ENCODE measurements at regions not wholly inside any gene's neighbourhood (a gene's known extent, or its start where the extent isn't known, plus 50 kb on each side); places are given as distances from the start of the nearest gene placed in this dataset.

DNA sequence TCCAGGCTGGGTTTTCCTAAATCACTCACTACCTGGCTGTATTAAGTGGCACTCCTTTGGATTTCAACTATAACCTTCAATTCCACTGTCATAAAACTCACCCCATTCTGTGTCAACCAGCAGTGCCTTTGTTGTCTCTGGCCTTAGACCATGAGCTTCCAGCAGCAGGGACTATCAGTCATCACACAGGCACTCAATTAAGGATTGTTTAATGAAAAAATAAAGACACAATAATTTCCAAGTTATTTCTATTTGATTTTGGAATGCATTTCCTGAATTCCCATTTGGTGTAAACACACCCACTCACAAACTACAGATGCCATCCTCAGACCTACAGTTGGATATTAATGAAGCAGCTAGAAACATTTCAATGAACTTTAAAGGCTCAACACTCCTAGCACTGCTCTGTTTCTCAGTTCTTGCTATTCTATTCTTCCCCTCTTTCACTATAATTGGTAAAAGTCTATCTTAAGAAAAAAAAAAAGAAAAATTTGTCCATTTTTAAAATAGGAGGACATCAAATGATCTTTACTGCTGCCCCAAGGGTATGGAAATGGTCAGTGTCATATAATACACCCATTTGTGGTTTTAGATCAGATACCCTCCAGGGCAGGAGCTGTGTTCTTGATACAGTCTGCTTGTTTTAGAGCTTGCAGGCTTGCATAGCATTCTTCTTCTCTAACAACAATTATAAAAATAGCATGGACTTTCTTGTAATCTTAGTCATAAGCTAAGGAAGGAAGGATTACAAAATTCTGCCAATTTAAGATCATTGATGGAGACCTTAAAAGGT lies 156.4 kb downstream of the PTGER3 start:
- DNase-seq (ENCODE audit: low spot score), result no peak

DNA sequence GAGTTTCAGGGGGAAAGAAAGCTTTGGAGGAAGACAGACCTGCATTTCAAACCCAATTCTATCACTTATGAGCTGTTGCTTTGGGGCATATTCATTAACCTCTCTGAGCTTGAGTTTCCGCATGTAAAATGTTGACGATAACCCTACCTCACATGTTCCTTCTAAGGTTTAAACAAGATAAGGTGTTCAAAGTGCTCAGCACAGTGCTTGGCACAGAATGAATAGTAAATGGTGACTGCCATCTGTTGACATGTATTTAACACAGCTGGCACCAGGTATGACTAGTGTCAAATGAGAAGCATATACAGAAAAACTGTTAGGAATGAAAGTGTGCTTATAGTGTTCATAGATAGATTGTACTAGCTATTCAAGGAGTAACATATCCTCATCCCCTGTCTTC lies 155.5 kb downstream of the PTGER3 start:
- DNase-seq (ENCODE audit: low spot score), result no peak

DNA sequence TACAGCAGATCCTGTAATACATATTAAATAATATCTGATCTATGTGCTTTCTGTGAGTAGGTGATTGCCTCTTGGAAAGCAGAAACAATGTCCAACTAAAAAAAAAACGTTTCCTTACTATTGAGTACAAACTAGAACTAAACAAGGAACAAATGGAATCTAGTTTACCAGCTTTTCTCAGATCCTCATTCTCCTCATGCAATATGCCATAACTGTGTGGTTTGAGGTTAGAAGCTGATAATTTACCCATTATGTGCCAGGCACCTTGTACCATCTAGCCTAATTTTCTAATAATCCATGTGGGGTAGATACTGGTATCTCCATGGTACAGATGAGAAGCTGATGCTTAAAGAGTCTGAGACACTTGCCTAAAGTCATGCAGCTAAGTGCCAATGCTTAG lies 154.7 kb downstream of the PTGER3 start:
- no peak for DNase-seq (ENCODE audit: low spot score)

DNA sequence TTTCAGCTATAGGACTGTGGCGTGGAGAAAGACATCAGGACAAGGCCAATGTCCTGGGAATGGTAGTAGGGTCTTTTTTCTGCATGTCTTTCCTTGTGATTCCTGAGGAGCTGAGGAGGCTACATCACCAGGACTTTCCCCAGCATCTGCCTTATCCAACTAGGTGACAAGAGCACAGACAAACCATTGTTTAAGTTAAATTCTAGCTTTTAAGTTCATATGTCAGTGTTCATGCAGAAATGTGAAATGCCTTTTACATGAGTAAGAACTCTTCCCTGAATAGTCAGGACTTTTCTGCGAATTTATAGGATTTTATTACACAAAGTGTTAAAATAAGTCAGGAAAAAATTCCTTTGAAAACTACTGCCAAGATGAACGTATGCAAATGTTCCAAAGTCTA lies 154.2 kb downstream of the PTGER3 start:
- DNase-seq (ENCODE audit: low spot score), result no peak

DNA sequence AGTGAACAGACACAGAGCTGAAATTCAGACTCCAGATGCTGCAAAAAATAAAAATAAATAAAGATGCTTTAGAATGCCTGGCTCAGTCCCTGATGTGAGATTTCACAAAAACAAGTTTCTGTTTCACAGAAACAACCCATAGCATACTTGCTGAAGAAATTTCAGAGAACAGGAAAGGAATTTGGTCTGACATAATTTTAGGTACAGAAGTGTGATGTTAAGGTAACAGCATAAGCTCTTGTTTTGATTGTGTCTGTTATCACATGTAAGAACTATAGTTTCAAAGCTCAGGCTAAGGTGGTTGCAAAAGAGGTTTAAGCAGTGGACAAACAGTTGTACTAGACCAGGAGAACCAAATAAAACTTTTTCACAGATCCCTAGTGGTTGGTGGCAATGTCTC lies 152.1 kb downstream of the PTGER3 start:
- no peak for DNase-seq (ENCODE audit: low spot score)

DNA sequence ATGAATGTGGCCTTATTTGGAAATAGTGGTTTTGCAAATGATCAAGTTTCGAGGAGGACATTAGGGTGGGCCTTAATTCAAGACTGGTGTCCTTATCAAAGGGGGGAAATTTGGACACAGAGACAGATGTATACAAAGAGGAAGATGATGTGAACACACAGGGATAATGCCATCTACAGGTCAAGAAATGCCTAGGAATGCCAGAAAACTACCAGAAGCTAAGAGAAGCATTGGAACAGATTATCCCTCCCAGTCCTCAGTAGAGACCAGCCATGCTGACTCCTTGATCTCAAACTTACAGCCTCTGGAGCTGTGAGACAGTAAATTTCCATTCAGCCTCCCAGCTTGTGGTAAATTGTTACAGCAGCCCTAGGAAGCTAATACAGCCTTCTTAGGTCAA lies 151.4 kb downstream of the PTGER3 start:
- DNase-seq (ENCODE audit: low spot score), result no peak

DNA sequence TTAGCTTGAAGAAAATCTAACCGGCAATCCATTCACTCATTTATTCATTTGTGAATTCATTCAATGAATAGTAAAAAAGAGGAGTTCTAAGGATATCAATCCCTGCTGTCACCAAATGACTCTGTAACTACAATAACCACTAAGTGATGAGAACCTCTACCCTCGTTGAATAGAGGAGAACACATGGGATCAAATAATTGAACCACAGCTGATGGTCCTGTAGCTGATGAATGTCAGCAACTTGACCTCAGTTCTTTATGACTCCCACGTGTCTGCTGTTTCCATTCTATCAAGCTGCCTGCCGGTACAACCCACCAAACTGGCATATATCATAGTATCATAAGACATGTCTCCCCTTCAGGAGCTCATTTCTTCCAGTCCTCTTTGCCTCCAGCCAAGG lies 150.3 kb downstream of the PTGER3 start:
- no peak for DNase-seq (ENCODE audit: low spot score)

DNA sequence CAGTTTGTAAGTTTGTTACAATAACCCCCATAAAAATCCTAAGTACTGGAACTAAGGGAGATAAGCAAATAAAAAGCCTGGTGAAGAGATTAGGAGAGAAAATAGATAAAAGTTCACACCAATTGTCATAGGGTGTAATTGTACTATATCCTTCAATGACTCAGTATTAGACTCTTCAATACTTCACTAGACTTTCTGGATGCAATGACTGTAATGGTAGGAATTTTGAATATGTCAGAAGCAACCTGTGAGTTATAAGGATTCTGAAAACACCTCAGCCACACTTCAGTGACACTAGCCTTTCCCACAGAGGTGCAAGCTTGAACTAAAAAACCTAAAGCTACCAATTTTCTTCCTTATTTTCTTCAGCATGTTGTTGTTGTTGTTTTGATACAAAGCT lies 147.9 kb downstream of the PTGER3 start:
- no peak for DNase-seq (ENCODE audit: low spot score)

DNA sequence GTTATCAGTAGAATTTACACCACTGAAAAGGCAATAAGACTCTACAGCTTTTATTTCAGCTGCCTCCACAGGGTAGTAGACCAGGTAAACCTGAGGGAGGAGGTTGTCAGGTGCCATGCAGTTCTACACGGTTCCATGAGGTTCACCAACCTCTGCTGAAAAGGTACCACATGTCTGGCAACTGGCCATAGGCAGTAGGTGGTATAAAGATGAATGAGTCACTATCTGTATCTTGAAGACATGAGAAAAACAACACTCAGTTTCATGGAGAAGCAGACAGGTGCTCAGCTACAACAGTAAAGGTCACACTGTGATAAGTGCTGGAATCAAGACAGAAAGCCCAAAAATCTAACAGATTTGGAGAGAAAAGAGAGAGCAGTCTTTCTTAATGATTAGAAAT lies 145.4 kb downstream of the PTGER3 start:
- no peak for DNase-seq (ENCODE audit: low spot score)

DNA sequence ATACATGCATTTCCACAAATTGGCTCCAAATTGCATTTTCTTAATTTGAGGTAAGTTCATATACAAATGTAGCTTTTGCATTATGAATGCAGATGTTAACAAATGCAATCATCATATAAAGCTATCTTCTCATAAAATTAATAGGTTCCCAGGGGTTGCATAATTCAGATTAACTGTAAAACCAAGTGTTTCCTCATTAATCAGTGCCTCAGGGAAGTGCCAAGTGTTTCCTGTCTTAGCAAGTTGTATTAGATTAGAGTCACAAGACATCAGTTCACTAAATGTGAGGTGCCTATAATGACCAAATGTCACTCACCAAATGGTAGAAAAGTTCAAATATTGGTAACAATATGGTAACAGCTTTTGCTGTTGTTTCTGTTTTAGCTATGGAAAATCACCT lies 140.8 kb downstream of the PTGER3 start:
- no peak for DNase-seq (ENCODE audit: low spot score)

DNA sequence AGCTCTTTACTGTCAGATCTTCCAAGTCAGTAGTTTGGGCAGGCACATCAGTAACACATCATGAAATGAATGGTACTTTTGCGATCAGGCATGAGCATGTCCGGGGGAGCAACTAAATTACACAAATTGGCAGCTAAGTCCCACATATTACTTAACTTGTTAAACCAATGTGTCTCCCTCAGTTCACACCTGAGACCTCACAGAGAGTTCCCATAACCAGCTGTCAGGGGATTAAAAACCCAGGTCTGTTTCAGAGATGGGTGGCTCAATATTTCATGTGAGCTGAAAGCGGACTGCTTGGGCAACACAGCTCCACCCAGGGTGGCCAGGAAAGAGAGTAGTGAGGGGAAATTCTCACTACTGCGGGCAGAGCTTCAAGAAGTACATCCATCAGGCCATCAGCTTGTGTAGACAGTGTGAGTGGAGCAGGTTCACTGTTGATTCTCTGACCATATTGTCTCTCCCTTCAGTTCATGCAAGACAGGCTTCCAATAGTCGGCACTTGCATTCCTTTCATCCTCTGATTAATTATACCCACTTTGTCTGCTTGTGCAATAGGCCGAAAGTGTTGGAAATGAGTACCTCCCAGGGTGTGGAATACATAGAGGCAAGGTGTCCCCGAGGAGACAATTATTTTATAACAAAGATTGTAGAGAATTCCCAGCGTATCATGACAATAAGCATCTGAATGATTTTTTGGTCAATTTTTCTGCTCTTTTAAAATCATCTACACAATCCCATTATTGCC lies 139.9 kb downstream of the PTGER3 start:
- DNase-seq (ENCODE audit: low spot score), result no peak

DNA sequence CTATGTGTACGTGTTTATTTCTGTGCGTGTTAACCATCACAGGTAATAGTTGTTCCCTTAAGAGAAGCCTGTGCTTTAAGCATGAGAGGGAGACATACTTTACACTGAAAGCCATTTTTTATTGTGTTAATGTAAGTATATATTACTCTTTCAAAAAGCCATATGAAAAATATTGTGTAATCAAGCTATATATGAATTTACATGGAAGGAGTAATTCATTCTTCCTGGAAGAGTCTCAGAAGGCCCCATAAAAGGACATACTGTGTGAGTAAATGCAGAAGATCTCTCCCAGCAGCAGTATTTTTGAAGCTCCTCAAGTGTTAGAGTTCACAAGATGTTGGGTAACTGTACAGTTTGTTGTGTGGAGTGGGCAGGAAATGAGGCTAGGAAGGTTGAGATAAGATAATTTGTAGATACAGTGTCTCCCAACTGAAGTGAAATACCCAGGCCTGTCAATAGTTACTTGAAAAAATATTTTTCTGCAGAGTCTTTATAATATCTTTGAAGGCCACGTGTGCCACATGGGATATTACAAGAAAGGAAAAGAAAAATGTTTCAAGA lies 138.3 kb downstream of the PTGER3 start:
- no peak for DNase-seq (ENCODE audit: low spot score)

DNA sequence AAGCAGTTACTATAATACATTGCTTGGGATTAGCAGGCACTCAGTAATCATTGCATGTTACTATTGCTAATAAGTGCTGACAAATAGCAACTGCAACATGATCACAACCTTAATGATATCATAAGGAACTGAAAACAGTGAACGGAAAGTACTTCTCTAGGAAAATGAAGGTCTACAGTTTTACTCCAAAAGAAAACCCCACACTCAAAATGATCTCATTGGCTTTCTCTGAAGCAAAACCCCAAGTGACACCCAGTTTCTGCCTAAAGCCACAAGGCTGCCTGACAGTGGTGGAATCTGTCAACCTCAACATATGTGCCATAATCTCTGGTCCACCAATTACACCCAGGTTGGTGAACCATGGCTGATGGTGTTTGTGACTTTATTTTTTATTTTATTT lies 137.6 kb downstream of the PTGER3 start:
- DNase-seq (ENCODE audit: low spot score), result no peak

DNA sequence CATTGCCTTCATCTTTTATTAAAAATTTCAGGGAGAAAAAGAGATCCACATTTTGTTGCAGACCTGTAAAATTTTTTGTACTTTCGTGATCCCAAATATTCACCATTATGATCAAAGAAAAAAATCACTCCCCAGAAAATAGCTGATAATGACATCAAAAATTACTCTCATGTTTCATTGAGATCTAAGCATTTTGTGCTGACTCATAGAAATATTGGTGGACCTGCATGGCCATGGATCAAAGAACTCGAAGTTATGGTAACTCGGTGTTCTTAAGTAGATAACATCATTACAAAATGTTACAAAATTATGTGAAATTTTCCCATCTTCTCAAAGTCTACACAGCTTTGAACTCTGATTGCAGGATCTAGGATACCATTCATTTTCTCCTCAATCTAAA lies 135.8 kb downstream of the PTGER3 start:
- DNase-seq (ENCODE audit: low spot score), result no peak

DNA sequence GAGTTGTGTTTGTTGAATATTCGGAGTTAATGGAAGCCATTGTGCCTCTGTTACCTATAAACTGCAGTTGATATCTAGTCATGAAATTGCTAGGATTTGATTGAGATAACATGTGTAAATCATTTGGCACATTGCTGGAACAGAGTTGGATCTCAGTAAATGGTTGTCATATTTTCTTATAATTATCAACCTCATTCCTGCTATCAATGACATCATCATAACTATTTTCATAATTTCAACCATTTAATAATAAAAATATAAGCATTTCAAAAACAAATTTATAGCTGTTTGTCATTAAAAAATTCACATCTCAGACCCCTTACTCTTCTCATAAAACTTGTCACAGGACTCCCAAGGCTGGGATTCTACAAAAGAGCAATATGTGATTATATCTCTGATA lies 133.4 kb downstream of the PTGER3 start:
- no peak for DNase-seq (ENCODE audit: low spot score)

DNA sequence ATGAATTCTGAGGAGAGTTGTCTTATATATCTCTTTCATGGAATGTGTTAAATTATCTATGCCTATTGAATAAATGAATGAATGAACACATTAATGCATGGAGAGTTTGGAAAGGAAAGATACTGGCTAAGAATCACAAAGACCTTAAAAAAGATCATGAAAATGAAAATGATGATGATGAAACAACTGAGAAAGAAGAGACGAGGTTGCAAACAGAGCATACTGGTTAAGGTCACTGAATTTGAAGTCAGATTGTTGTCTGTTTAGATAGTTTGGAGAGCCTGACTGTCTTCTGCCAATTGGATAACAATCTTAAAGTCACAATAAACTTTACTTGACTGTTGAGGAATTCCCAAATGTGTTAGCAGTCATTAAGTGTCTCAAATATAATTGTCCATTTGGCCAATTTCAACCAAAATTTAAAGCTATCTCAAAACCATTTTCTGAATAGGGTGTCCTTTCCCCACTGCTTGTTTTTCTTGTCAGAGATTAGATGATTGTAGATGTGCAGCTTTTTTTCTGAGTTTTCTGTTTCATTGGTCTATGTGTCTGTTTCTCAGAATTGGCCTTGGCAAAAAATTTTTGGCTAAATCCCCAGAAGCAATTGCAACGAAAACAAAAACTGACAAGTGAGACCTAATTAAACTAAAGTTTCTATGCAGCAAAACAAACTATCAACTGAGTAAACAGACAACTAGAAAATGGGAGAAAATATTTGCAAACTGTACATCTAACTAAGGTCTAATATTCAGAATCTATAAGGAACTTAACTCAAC lies 132.2 kb downstream of the PTGER3 start:
- DNase-seq (ENCODE audit: low spot score), result no peak

DNA sequence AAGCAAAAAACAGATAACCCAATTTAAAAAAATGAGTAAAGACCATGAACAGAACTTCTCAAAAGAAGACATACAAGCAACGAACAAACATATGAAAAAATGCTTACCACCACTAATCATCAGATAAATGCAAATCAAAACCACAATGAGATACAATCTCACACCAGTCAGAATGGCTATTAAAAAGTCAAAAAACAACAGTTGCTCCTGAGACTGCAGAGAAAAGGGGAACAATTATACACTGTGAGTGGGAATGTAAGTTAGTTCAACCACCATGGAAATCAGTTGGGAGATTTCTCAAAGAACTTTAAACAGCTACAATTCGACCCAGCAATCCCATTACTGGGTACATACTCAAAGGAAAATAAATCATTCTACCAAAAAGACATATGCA lies 131.6 kb downstream of the PTGER3 start:
- DNase-seq (ENCODE audit: low spot score), result no peak

DNA sequence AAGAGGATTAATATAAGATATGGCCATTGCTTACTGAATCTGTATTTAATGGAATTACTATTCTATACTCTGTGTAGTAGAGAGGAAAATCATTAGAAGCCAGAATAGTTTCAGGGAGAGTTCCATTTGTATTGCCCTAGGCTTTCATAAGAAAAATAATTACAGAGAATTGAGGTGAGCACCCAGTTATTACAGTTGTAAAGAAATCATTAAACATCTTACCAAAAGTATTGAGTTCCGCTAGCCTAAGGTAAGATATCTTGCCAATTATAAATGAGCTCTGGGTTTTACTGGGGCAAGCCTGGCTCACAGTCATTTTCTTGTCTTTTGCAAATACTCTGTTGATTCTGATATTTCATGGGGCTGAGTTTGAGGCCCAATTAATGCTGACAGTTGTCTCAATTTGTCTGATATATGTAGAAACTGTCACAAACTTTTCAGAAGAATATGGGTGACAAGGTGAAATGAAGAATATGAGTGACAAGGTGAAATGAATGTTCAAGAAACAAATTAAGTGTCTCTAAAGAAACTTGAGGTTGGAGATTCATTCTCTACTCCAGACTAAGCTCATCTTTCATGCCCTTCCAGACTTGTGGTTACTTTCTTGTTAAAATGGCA lies 127.8 kb downstream of the PTGER3 start:
- no peak for DNase-seq (ENCODE audit: low spot score)
